GM21390 (cell line): ENCODE measurements at regions not wholly inside any gene's neighbourhood (a gene's known extent, or its start where the extent isn't known, plus 50 kb on each side); places are given as distances from the start of the nearest gene placed in this dataset.

Source experiments
- ATAC-seq: cut with Tn5 transposase; IDR thresholded peaks from one replicate; pipeline ENCODE4 v1.9.1; 2021; ENCODE audit not compliant: unreplicated experiment

DNA sequence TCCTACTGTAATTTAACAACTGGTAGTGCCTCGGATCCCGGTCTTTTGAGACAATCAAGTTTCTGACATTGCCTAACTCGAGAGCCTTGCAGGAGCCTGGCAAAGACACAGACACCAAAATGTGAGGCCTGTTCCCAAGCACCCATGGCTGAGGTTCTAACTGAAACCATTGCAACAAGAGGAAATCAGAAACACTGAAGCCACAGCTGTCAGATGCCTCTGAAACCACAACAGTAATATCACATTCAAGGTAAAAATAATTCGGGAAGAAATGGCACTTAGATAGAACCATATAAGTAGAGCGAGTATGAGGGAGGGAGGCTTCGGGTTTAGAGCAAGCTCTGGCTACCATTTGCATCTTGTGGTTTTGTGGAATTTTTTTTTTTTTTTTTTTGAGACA, 285.9 kb downstream of the FBXO15 start:
- ATAC-seq = no peak

DNA sequence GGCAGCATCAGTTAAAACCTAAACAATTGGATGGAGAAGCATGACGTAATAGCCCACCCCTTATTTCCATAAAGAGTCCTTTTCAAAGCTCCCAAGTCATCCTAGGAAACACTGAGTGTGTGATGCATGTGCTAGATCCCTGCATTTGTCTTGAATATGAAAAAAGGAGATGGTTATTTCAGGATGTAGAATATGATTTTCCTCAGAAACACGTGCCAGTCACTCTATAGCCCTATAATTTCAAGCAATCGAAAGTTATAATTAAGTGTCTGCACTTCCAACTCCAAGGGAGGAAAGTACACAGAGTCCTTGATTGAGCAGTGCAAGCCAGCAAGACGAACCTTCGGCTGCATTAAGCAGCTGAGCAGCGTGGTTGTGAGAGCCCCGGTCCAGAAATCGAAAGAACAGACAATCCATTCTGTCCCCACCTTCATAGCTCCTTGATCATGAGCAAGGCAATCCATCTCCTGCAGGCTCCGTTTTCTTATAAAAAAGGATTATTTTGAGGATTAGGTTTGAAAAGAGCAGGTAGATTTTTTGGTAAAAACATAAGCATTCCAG, 287.7 kb downstream of the FBXO15 start:
- ATAC-seq = no peak

DNA sequence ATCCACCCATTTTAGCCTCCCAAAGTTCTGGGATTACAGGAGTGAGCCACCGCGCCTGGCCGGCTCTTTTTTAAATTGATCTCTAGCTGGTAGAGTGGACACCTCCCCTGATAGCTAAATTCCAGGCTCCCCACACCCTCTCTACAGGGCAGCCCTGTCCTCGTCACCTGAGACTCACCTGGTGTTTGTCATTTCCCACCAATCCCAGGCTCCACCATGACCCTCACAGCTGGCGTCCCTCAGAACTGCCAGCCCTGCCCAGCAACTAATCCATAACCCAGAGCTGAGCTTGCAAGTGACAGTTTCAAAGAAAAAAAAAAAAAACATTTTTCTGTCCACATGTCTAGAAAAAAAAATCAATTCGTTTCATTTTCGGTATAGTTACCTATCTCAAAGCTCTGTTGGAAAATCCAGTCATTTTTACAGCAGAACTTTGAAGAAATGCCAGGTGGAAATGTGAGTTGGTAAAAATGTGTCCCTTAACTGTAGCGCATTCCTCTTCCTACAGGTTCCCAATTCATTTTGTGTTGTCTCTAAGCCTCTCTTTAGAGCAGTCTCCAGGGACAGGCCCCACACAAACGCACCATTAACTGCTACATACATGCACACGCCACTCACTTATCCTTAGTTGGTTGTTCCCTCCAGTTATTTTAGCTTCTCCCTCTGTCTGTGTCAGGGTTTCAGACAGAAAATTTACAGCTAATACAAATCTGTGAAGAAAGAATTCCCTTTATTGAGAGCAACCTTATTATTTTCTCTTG, 294.7 kb downstream of the FBXO15 start:
- ATAC-seq = no peak

DNA sequence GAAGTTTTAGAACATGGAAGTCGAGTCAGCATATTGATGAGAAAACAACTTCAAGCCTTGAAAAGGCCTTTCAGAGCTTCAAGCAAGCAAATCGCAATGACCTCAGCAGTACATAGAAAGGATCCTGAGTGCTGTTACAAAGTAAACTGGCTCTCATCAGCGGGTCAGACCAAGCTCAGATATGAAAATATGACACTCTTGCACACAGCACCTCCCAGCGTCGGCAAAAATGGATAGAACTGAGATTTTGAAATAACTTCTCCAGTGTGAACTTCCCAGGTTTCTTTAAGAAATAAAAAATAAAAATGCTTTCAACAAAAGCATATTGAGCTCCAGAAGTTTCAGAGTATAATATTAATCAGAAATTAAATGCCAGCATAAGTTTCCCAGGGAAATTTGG, 296.9 kb downstream of the FBXO15 start:
- no peak for ATAC-seq

DNA sequence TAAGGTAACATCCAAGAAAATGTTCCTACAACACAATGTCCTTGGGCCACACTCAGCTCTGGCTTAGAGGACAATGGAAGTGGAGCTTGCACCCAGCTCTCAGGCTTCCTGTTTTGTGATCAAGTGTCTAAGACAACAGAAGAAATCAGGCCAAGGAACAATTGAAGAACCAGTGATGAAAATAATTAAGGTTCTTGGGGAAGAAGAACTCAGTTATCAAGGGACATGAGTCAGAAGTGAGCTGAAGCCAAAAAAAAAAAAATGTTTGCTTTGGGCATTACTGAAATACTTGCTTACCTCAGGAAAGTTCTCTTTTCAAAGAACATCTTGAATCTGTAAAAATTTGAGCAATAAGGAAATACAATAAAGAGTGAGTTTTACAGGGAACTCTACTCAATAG, 299.0 kb downstream of the FBXO15 start:
- no peak for ATAC-seq

DNA sequence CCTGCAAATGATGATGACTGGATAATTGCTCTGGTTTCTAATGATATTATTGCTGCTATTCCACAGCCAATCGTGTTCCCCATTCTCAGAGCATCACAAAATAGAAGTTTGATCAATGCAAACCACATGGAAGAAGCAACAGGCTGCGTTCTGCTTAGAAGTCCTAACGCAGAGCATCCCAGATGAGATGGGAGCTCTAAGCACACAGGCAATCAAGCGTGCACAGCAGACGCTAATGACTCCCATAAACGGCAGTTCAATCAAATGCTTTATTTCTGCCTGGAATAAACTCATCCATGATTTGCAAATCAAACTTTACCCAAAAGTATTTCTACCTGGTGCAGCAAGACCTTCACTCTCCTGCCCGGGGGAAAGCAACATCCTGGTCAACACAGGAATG, 304.2 kb downstream of the FBXO15 start:
- ATAC-seq = no peak

DNA sequence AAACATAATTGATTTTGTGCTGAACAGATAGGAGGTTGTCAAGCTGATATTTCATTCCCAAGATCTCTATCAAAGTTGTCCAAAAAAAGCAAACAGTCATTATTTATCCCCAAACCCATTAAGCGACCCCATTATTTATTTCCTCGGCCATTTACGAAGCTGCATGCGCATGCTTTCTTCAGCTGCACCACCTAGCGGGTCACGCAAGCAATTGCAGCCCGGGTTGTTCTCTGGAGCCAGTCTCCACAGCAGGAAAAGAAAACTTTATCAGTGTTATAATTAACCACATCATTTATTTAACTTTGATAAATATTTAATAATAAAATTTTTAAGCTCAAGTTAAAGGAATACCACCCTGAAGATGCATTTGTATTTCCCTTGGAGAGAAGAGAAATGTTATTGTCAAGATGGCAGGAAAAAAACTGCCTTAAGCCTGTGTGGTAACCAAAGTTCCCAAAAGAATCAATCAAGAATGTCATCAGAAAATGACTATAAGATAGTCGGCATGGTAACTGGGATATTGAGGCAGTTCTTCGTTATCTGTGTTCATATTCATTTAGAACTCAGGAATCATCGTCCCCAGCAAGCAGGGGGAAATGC, 304.7 kb downstream of the FBXO15 start:
- peak; percentile 85 for ATAC-seq

DNA sequence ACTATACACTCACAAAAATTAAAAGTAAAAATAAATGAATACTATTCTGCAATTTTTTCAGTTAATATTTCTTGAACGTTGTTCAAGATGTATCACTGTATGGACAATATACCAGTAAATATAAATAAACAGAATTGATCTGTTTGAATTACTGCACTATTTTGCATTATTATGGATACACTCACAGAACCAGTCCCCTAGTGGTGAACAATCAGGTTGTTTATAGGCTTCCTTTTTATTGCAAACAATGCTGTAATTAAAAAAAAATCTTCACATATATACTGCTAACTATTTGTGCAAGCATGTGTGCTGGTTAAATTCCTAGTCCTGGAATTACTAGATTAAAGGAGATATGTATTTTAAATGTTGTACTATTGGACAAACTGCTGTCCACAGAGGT, 306.0 kb downstream of the FBXO15 start:
- no peak for ATAC-seq

DNA sequence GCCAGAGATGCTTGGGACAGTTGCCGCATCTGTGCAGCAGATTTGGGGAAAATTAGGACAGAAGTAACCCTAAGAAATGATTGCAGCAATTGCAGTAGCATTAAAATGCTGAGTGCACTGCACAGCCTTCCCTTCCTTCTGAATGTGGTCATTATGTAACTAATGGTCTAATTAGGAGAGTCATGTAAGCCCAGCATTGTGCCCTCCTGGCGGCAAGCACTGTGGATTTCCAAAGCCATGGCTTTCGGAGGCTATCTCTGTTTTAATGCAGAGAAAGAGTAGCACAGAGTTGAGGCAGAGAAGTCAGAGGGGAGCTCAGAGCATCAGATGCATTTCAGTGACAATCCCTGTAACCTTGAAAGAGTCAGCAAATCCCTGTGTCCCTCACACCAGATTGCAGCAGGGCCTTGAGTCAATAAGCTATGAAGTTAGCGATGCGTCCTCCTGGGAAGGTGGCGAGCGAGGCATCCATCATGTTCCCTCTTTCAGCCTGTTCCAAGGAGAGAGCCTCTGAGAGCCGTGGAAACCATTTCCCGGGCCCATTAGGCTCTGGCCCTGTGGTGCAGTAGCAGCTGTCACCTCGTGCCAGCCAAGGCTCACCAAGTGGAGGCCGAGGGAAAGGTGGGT, 307.2 kb downstream of the FBXO15 start:
- ATAC-seq = no peak

DNA sequence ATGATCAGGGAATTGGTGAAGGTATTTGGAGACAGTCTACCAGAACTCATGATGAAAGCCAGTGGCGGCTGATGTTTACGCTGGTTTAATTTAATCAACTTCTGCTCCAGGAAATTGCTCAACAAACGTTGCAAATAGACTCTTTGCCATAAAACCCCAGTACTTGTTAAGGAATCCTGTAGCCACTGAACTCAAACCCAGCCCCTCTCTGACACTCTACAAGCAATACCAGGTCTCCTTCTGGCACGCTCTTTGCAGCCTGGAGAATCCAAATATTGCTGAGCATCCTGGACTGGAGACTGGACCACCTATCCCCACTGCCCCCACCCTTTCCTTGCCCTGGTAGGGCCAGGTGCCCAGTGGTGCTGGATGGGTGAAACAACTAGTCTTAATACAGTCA, 308.2 kb downstream of the FBXO15 start:
- ATAC-seq = no peak

DNA sequence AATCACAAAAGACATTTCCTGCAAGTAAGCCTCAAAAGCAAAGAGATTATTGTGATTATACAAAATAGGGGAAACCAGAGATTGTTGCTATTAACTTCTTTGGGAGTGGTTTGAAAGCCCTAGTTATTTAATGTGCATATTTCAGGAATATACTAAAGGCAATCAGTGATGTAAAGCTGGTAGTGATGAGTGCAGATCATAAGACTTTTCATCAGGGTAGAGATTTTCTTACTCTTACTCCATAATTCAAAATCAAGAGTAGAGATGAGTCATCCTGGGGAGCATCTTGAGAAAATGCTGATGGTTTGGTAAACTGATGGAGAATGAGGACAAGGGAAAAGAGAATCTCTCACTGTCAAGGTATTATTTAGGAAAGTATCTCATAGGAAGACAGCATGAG, 309.5 kb downstream of the FBXO15 start:
- no peak for ATAC-seq

DNA sequence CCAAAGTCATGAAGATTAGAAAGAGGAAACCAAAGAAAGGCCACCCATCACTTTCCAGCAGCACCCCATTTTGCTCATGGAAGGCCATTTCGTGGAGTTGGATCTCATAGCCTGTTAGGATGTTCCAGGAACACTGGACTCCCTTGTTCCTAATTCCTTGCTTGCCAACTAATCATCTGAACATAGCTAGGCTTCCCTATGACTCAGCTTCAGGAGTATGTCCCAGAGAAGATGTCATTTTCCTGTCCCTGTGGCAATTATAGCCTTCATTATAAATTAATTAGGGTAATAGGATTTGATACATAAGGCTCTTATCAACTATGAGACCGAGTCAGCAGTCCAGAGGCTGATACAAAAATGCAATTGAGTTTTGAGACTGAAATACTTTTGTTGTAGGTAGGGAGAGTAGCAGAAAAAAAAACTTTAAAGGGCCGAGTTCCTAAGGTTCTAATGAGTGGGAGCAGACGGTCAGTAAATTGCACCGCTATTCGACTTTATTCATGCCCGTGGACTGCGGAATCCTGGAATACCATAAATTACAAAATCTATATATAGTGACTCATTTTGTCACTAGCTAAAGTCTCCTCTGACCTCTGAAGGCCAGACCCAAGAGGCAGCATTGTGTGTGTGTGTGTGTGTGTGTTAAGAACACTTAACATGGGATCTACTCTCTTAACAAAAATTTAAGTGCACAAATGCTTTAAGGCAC, 311.8 kb downstream of the FBXO15 start:
- ATAC-seq = no peak

DNA sequence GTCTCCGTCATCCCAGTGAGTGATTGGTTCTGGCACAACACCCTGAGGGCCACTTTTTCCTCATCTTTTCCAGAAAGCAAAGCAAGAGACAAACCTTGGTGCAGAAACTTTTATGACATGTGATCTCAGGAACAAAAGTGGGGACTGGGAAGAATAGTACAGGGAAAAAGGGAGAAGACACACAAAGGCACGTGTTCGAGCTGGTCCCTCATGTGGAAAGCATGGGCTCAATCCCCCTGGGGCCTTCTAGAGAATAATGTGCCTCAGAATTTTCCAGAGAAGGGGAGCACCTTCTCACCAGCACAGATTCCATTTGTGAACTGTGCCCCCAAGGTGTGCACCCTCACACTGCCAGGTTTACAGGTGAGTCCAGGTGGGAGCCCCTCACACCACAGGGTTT, 312.6 kb downstream of the FBXO15 start:
- no peak for ATAC-seq

DNA sequence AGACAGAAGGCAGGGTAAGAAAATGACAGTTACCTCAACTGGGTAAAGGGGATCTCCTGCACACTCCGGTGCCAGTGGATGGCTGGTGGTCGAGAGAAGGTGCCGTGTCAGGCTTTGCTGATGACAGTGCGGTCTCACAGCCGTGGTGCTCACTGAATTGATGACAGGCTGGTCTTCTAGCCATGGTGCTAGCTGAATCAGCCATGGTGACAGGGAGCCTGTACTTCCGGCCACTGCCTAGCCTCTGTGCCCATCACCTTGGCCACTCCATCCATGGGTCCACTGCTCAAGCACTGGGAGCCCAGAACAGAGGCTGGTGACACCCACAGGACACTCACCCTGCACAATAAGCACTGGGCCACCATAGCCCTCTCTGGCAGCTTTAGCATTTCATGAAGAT, 315.9 kb downstream of the FBXO15 start:
- ATAC-seq = no peak

DNA sequence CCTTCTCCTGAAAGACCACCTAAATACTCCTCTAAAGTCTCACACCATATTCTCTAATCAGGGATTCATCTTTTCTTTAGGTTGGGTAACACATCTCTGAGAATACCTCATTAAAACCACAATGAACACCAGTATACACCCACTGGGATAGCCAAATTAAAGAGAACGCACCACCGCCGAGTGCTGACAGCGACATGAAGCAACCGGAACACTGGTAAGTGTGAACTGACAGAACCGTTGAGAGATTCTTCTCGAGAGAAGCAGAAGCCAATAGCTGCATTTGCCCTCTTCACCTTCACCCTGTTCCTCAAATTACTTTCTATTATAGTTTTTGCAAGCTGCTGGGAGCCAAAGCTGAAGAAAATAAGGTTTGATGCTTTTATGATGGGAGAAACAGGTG, 318.5 kb downstream of the FBXO15 start:
- no peak for ATAC-seq

DNA sequence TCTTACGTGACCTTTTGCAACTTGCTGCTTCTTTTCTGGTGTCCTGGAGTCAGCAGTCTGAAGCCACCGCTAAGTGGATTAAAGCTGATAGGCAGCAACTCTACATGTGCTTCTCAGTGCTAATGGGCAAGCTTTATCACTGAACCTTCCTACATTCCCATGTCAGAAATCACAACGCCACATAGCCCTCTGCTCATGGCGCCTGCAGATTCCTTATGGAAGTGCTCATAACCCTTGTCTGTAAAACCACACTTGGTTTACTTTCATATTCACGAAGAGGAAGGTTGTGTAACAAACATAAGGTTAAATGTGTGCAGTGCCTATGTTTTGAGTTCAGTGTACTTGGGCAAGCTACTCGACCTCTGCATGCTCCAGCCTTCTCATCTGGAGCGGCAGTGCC, 319.8 kb downstream of the FBXO15 start:
- ATAC-seq = no peak

DNA sequence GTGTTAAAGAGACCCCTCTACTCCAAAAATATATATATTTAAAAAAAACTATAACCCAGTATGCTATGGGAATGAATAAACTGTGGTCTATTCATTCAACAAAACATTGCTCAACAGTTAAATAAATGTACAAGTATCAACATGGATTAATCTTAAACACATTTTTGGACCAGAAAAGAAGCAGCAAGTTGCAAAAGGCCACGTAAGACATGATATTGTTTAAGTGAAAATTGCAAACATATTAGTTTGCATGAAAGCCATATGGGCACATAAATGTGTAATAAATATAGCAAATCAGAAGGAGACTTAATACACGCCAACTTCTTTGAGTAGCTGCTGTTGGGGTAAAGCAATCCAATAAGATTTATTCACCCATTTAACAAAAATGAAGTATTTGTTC, 321.5 kb downstream of the FBXO15 start:
- ATAC-seq = no peak

DNA sequence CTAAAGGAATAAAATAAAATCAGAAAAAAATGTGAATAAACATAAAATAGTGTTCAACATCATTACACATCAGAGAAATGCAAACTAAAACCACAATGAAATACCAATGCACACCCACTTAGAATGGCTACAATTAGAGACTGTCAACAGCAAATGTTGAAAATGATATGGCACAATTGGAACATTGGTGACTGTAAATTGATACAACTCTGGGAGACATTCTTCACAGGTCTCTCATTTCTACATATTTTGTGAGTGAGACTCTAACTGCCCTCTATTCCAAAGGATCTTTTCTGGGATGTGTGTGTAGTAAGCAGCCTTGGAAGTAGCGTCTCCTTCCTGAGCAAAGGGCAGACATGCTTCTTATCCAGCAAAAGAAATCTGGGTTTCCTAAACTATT, 323.0 kb downstream of the FBXO15 start:
- no peak for ATAC-seq

DNA sequence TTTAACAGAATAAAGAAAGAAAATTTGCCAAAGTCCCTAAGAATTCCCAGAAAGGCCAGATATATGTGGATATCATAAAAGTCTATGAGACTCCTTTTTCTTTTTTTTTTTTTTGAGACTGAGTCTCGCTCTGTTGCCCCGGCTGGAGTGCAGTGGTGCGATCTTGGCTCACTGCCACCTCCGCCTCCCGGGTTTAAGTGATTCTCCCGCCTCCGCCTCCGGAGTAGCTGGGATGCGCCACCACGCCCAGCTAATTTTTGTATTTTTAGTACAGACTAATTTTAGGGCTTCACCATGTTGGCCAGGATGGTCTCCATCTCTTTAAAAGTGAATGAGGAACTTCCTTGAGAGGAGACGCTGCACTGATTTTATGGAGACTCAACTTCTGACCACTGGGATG, 335.2 kb downstream of the FBXO15 start:
- no peak for ATAC-seq

DNA sequence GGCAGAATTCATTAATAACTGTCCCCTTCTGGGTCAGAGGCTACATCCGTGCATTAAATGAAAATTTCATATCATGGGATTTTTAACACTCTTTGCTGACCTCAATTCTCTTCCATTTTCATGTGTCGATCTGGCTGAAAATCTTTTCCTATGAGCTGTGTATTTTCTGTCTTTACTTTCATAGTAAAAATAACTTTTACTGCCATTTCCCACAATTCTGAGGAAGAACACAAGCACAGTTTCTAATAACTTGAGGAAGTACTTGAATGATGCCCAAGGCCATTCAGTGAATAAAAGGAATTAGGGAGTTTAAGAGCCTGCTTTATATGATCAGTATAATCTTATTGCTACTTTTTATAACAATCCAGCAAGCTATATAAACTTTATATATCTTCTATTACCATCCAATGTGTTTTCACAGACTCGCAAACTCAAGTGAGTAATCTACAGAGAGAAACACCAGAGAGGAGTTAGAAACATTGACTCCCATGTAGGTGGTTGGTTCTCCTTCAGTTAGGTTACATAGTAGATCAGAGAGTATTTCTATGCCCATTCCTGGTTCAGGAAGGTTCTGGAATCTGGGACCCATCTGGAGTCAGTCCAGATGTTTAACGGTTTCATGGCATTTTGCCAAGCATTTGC, 340.0 kb downstream of the FBXO15 start:
- ATAC-seq = no peak

DNA sequence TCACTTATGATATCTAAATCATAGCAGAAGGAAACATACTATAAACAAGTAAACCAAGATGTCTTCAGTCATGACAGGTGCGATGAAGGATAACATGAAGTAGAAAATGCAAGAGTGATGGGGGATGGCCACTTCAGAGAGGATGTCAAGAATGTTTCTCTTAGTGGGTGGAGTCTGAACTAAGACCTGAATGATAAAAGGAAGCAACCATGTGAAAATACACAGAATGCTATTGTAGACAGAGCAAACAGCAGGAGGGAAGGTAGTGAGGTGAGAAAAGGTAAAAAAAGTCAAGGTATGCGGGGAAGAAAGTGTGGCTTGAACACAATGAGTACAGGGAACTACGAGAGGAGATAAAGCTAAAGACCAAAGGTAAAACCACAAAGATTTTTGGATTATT, 341.6 kb downstream of the FBXO15 start:
- ATAC-seq = no peak
